NCI-H446 (cell line): ENCODE measurements at regions not wholly inside any gene's neighbourhood (a gene's known extent, or its start where the extent isn't known, plus 50 kb on each side); places are given as distances from the start of the nearest gene placed in this dataset.
"Not testable (repeated sequence)": the region's sequence is repeated elsewhere in the genome, so short reads cannot be mapped to it uniquely, and the experiment has no call there.

Experiments
- DNase-seq, 2 experiments: peaks; one replicate each; lab custom pipeline; 2025; lab: John Stamatoyannopoulos, UW

GRCh38 chr5:162990063-162990462, 447.3 kb upstream of the CCNG1 start:
- no peak for DNase-seq

DNA sequence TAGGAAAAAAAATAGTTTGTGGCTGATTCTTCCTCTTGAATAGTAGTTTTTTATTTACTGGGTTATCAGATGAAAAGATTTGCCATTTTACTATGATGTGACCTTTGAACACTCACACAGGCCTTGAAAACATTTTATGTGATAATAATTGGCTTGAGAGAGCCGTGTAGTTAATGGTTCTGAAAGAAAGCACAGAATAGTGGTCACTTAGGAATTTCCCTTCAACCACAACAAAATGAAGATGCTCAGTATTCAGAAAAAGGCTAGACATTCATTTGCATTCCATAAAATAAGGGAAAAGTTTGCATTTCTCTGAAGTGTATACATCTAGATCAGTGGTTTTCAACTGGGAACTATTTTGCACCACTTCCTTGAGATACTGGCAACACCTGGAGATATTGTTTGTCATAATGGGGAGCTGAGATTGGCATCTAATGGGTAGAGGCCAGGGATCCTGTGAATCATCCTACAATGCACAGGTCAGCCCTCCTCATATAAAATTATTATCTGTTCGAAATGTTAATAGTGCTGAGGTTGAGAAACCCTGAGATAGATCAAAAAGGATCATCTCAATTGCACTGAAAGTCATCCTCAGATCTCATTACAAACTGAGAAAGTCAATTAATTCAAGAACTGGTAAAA, 446.4 kb upstream of the CCNG1 start:
- DNase-seq: no peak

GRCh38 chr5:162995568-162995967, 441.8 kb upstream of the CCNG1 start:
- no peak for DNase-seq

DNA sequence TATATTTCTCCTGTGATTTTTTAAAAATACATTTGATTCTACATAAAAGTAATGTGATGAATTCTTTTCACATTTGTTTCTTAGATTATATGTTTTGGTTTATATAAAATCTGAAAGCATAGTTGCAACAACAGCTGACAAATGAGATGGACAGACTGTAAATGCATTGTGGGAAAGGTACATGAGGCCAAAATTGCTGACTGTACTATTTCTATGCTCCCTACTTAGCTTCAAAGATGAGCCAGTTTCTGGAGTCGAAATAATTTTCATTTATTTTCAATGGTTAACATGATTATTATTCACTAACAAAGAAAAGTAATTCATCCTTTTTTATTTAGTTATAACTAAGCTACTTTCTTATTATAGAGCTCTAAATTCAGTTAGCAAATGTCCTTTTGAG, 441.3 kb upstream of the CCNG1 start:
- no peak for DNase-seq

DNA sequence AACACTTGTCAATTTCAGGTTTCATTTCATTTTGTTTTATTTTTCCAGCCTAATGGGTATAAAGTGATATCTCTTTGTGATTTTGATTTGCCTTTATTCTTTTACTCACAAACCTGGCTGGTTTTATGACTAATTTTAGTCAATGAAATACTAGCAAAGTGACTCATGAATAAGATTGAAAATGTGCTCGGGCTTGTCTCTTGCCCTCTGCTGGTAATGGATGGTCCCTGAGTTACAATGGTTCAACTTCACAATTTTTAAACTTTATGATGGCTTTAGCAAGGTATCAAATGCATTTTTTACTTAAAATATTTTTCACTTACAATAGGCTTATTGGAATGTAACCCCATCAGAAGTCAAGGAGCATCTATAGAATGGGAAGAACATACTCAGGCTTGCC, 431.4 kb upstream of the CCNG1 start:
- DNase-seq: no peak

GRCh38 chr5:163022582-163023128, 414.7 kb upstream of the CCNG1 start:
- DNase-seq: no peak

DNA sequence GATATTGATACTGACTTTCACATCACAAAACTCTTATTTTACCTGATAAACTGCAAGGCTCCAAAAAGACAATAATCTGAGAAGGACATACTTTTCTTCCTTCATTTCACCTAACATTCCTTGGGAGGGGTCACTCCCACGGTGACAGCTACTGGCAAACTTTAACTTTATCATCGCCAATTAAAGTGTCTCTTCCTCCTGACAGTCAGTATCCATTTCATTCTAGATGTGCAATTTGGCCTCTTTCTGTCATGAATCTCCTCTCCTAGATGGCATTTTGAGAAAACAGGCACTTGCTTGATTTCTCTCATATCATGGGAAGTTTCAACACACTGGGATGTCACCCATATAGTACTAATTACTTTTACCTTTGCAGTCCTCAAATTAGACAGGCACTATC, 413.5 kb upstream of the CCNG1 start:
- no peak for DNase-seq

DNA sequence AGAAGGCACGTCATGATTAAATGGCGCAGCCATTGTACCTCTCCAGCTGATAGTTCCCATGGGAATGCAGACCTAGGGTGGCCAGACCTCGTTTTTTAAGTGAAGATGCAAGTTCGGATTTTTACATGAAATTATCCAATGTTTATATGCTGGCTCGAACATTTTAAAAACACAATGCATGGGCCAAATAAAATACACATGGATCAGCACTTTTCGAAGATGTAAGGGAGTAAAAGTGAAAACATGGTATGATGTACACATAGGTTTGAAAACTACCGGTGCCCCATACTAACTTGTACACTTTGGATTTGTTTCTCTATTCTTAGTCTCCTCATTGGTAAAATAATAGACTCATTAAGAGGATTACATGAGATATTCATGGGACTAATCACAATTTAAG, 412.5 kb upstream of the CCNG1 start:
- no peak for DNase-seq

GRCh38 chr5:163033656-163034055, 403.7 kb upstream of the CCNG1 start:
- DNase-seq: no peak

GRCh38 chr5:163041254-163041653, 396.1 kb upstream of the CCNG1 start:
- DNase-seq: no peak

DNA sequence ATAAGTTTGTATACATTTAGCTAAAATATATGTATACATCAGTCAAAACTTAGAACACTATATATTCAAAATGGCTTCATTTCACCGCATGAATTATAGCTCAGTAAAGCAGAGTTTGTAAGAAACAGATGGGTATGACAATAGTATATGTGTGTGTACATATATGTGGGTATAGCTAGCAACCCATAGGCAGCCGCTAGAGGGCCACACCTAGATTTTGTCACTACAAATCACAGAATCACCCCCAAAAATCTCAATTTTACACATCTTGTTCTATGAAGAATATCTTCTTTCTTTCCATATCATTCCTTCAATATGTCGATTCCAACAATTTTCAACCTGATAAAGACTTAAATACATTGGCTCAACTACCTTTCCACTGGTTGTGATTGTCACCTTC, 357.8 kb upstream of the CCNG1 start:
- DNase-seq: no peak

- peak; percentile 59 to 88 for DNase-seq
Measured at GRCh38 chr5:163089230-163089629, 348.2 kb upstream of the CCNG1 start.

GRCh38 chr5:163089926-163090325, 347.5 kb upstream of the CCNG1 start:
- peak; percentile 68 to 83 for DNase-seq

DNA sequence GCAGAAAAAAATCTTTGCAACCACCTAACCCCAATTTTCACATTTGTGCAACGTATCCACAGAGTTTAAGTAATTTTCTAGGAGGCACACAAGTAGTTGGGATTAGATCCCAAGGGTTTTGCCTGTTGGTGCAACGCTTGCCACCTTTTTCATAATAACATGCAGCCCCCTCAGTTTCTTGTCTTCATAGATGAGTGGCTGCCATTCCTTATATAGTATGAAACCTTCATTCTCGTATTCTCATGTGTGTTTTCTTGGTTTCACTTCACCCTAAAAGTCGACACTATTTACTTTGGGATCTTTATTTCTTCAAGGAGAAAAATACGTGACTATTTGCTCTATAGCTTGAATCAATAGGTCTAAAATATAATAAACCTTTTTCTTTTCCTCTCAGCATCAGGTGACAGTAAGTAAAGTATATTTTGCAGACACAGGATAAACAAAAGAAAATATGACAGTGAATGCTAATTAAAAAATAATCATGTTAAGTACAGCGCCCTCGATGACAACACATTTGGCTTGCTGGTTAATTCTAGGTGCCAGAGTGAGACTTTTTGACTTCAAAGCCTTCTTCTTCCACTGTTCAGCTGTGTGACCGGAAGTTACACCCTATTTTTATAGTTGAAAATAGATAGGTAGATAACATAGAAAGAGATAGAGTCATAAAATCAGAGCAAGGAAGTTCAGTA, 342.8 kb upstream of the CCNG1 start:
- no peak for DNase-seq

GRCh38 chr5:163104464-163104863, 332.9 kb upstream of the CCNG1 start:
- DNase-seq: no peak

DNA sequence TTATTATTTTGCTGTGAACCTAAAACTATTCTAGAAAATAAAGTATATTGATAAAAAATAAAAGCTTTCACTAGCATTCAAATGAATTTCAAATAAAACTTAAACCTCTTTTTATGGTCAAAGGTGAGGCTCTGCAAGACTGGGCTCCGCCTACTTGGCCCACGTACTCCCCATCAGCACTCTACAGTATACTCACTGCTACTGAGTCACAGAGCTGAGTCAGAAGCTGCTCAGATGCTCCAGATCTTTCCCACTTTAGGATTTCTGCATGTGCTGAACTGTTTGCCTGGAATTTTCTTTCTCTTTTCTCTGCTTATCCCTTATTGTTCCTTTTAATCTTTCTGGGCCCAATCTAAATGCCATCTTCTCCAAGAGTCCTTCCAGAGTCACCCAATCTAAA, 331.9 kb upstream of the CCNG1 start:
- DNase-seq: no peak

DNA sequence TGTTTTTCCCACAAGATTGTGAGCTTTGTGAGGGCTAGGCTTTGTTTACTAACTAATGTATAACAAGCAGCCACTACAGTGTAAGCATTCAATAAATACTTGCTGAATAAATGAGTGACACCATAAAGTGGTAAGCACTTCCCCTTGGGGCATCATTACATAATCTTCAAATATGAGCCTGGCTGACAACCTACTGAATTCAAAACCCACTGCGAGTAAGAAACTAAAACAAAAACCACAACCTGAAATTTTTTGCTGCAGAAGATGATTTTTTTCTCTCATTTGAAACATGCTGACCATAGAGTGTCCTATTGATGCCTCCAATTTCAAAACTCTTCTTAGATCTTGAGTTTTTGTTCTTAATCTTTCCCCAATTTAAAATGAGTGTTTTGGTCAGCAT, 331.3 kb upstream of the CCNG1 start:
- no peak for DNase-seq

GRCh38 chr5:163108351-163108750, 329.0 kb upstream of the CCNG1 start:
- no peak for DNase-seq

DNA sequence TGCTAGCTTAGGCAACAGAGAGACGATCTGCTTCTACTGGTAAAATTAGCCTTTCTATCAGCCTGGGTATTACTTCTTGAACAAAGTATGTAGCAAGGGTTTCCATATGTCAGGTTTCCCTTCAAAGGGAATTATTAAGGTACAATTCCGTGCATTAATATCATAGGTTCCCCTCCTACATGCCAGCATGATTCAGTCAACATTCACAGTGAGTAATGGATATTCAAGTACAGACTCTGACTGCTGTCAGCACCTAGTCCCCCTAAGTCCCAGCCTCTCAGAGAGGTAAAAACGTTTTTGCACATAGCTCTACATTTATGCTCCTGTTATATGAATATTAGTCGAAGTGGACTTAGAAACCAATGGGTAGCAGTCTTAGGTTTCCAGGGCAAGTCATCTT, 322.4 kb upstream of the CCNG1 start:
- DNase-seq: no peak

GRCh38 chr5:163116618-163117017, 320.8 kb upstream of the CCNG1 start:
- not testable (repeated sequence) for DNase-seq

GRCh38 chr5:163134061-163134460, 303.3 kb upstream of the CCNG1 start:
- DNase-seq: no peak

DNA sequence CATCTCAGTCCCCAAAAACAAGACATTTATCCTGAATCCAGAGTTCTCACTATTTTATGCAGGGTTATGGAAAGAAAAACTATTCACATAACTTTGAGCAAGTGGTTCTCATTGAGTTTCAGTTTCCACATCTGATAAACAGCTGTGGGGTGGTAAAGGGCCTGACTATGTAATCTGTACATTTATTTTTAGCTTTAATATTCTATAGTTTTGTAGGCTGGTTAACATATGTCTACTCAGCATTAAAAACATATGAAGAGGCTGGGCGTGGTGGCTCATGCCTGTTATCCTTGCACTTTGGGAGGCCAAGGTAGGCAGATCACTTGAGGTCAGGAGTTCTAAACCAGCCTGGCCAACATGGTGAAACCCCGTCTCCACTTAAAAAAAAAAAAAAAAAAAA, 301.5 kb upstream of the CCNG1 start:
- no peak for DNase-seq

DNA sequence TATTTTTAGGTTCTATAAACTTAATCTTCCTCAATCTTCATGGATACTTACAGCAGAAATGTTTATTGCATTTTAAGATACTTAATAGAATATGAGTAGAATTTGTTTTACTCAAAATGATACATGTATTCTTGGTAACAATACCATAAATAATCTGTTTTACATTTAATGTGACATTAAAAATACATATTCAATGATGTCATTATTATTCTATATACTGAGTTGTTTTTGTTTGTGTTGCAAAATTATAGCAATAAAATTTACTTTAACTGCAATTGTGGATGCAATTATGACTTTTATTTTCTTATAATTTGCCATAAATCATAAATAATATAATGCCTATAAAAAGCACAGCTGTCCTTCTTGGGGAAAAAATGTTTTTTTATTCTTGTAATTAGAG, 275.9 kb upstream of the CCNG1 start:
- DNase-seq: no peak

- DNase-seq: no peak
Measured at GRCh38 chr5:163162645-163163044, 274.8 kb upstream of the CCNG1 start.
